NCI-H2196 treated with DMSO at 0.1 percent for 48 hours (cell line): ENCODE measurements at regions not wholly inside any gene's neighbourhood (a gene's known extent, or its start where the extent isn't known, plus 50 kb on each side); places are given as distances from the start of the nearest gene placed in this dataset.
"Not testable (repeated sequence)": the region's sequence is repeated elsewhere in the genome, so short reads cannot be mapped to it uniquely, and the experiment has no call there.

ENCODE experiments used
- DNase-seq: peaks from one replicate; lab custom pipeline; 2025; ENCODE audit not compliant: unreplicated experiment; lab: John Stamatoyannopoulos, UW

DNA sequence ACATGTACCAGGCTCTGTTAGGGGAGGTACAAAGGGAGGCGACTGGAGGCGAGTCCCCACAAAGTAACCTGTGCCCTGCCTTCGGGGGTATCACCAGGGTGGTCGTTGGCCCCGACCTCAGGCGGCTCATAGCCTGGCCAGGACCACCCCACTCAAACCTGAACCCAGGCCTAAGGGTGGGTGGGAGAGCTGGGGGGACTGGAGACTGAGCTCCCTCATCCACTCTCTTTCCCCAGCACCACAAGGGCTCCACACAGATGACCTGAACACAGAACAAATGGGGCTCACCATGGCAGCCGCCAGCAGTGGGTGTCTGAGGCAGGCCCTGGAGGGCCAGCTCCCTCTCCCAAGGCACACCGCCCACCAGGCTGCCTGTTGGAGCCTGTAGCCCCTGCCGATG, 120.6 kb upstream of the TNRC6C start:
- no peak for DNase-seq

DNA sequence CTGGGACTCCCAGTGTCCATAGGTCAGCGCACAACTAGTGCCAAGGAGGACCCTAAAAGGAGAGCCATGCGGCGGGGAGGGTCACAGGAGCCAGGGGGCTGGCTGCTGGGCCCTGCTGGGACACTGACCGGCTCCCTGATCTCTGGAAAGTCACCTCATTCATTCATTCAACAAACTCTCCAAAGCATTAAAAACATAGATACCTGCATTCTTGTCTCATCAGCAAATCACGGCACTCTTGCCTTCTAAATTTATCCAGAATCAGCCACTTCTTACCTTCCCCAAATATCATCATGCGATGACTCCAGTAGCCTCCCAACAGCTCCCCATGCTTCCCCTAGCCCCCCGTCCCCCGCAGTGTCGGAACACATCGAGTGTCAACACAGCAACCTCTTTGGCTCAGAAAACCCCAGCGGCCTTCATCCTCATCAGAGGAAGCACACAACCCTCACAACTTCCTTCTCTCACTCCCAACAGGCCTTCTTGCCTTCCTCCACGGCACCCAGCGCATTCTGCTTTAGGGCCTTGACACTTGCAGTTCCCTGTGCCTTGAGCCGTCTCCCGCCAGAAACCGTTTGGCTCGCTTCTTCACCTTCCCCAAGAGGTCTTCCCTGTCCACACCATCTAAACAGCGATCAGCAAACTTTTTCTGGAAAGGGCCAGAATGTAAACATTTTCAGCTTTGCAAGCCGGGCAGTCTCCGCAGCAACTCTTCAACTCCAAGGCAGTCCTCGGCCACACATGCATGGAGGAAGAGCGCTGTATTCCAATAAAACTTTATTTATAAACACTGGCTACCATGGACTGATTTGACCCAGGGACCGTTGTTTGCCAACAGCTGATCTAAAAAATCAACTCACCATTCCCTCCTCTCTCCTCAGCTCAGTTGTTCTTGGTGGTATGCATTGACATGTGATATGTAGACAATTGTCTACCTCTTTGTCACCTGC, 119.5 kb upstream of the TNRC6C start:
- DNase-seq = no peak

GRCh38 chr17:77839698-77840512, 118.6 kb upstream of the TNRC6C start:
- DNase-seq = no peak

DNA sequence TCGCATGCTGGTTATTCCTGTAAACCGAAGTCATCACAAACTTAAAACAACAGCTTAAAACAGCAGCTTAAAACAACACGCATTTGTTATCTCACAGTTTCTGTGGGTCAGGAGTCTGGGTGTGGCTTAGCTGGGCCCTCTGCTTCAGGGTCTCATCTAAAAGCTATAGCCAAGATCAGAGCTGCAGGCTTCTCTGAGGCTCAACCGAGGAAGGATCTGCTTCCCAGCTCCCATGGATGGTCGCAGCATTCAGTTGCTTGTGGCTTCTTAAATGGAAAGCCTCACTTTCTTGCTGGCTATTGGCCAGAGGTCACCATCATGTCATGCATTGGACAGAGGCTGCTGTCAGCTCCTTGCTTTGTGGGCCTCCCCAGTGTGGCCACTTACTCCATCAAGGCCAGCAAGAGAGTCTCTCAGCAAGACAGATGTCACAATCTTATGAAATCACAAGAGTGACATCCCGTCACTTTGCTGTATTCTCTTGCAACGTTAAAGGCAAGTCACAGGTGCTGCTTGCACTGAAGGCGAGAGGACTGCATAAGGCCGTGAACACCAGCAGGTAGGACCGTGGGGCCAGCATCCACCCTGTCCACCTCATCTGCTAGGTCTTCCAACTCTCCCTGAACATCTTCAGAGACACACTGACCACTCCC, 117.9 kb upstream of the TNRC6C start:
- DNase-seq = no peak

- DNase-seq = peak; percentile 70
Measured at GRCh38 chr17:77841742-77842527, 116.6 kb upstream of the TNRC6C start.

- no peak for DNase-seq
Measured at GRCh38 chr17:77842528-77843147, 115.9 kb upstream of the TNRC6C start.

DNA sequence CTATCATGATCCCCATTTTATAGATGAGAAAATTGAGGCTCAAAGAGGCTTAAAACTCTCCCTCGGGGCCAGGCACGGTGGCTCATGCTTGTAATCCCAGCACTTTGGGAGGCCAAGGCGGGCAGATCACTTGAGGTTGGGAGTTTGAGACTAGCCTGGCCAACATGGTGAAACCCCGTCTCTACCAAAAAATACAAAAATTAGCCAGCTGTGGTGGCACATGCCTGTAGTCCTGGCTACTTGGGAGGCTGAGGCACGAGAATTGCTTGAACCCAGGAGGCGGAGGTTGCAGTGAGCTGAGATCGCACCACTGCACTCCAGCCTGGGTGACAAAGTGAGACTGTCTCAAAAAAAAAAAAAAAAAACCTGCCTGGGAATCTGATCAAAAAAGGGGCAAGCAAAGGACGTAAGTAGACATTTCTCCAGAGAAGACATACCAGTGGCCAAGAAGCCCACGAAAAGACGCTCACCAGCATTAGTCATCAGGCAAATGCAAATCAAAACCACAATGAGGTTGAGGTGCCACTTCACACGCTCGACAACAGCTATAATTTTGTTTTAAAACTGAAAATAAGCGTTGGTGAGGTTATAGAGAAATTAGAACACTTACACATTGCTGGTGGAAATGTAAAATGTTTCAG, 115.1 kb upstream of the TNRC6C start:
- not testable (repeated sequence) for DNase-seq

DNA sequence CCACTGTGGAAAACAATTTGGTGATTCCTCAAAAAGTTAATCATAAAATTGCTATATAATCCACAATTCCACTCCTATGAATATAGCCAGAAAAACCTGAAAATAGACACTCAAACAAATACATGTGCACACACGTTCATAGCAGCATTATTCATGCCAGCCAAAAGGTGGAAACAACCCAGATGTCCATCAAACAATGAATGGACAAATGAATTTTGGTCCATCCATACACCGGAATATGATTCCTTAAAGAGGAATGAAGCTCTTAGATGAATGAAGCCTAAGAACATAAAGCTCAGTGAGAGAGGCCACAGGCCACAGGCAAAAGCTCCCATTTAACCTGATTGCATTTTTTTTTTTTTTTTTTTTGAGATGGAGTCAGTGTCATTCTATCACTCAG, 114.6 kb upstream of the TNRC6C start:
- no peak for DNase-seq

GRCh38 chr17:77844681-77845080, 113.8 kb upstream of the TNRC6C start:
- DNase-seq = no peak

DNA sequence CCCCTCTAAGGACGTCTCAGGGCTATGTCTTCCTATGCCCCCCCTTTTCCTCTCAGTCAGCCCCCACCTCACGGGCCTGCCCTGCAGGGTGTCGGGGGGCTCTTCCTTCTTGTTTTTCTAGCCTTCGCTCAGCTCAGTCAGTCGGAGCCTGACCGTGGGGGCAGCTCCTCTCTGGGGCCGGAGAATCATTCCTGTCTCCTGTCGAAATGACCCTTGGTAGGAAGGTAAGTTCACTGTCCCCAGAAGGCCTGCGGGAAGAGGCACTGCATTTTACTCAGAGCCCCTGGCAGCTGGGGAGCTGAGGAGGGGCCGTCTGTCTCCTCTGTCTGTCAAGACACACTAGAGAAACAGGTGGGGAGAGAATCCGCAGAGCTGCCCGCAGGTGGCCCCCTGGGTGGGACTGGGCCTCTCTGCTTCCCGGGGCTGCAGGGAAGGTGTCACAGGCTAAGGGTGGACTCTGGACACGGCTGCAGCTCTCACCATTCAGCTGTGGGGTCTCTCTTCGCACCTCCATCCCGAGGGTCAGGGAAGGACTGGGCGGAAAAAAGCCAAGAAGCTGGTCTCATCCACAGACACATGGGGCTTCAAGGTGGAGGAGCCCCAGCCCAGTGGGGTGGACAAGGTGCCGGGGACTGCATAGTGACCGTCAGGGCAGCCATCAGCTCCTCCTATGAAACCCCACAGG, 112.8 kb upstream of the TNRC6C start:
- no peak for DNase-seq

GRCh38 chr17:77846531-77847085, 111.9 kb upstream of the TNRC6C start:
- peak; percentile 70 for DNase-seq

- no peak for DNase-seq
Measured at GRCh38 chr17:77847221-77848085, 111.0 kb upstream of the TNRC6C start.

GRCh38 chr17:77848257-77848656, 110.2 kb upstream of the TNRC6C start:
- DNase-seq = no peak

DNA sequence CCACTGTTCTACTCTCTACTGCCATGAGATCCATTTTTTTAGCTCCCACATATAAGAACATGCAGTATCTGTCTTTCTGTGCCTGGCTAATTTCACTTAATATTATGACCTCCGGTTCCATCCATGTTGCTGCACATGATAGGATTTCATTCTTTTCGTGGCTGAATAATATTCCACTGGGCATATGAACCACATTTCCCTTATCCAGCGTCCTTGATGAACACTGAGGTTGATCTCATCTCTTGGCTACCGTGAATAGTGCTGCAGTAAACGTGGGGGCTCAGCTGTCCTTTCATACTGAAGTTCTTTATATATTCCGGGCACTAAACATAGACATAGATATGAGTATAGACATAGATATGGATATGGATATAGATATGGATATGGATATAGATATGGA, 109.3 kb upstream of the TNRC6C start:
- no peak for DNase-seq

GRCh38 chr17:77851921-77852320, 106.6 kb upstream of the TNRC6C start:
- no peak for DNase-seq

GRCh38 chr17:77852731-77853130, 105.8 kb upstream of the TNRC6C start:
- no peak for DNase-seq

- no peak for DNase-seq
Measured at GRCh38 chr17:77853191-77853977, 105.1 kb upstream of the TNRC6C start.
